ENCODE measurements at regions not wholly inside any gene's neighbourhood (a gene's known extent, or its start where the extent isn't known, plus 50 kb on each side); places are given as distances from the start of the nearest gene placed in this dataset.
A peak's percentile ranks its signal among the peaks of the same experiment; 100 is the strongest.

- no peak overlapping the region for H3K27ac ChIP-seq
- DNase-seq (ENCODE audit: low read depth, low spot score): no peak
Observed at GRCh38 chr12:93191956-93192355, 185.8 kb upstream of the NUDT4 start.

GRCh38 chr12:93192878-93193277, 184.8 kb upstream of the NUDT4 start:
- H3K27ac ChIP-seq: no peak overlapping the region
- no peak for DNase-seq (ENCODE audit: low read depth, low spot score)

GRCh38 chr12:93195511-93195910, 182.2 kb upstream of the NUDT4 start:
- no peak overlapping the region for H3K27ac ChIP-seq
- no peak for DNase-seq (ENCODE audit: low read depth, low spot score)

- no peak for DNase-seq (ENCODE audit: low read depth, low spot score)
- H3K27ac ChIP-seq: peak overlapping the region; percentile 54
Observed at GRCh38 chr12:93197067-93197593, 180.6 kb upstream of the NUDT4 start.

- peak overlapping the region; percentile 54 for H3K27ac ChIP-seq
- DNase-seq (ENCODE audit: low read depth, low spot score): no peak
Observed at GRCh38 chr12:93198086-93198485, 179.6 kb upstream of the NUDT4 start.

- DNase-seq (ENCODE audit: low read depth, low spot score): no peak
- H3K27ac ChIP-seq: no peak overlapping the region
Observed at GRCh38 chr12:93199831-93200236, 177.9 kb upstream of the NUDT4 start.

GRCh38 chr12:93200291-93200917, 177.3 kb upstream of the NUDT4 start:
- DNase-seq (ENCODE audit: low read depth, low spot score): no peak
- no peak overlapping the region for H3K27ac ChIP-seq

GRCh38 chr12:93201990-93202389, 175.7 kb upstream of the NUDT4 start:
- DNase-seq (ENCODE audit: low read depth, low spot score): no peak
- no peak overlapping the region for H3K27ac ChIP-seq

- DNase-seq (ENCODE audit: low read depth, low spot score): no peak
- H3K27ac ChIP-seq: no peak overlapping the region
Observed at GRCh38 chr12:93202688-93203087, 175.0 kb upstream of the NUDT4 start.

GRCh38 chr12:93203361-93203760, 174.4 kb upstream of the NUDT4 start:
- DNase-seq (ENCODE audit: low read depth, low spot score): no peak
- H3K27ac ChIP-seq: no peak overlapping the region

GRCh38 chr12:93204896-93205295, 172.8 kb upstream of the NUDT4 start:
- no peak overlapping the region for H3K27ac ChIP-seq
- DNase-seq (ENCODE audit: low read depth, low spot score): no peak

- H3K27ac ChIP-seq: no peak overlapping the region
Observed at GRCh38 chr12:93205361-93205760, 172.4 kb upstream of the NUDT4 start.

GRCh38 chr12:93208011-93208410, 169.7 kb upstream of the NUDT4 start:
- no peak overlapping the region for H3K27ac ChIP-seq
- DNase-seq (ENCODE audit: low read depth, low spot score): no peak

More at GRCh38 chr12:93205361-93205760, 172.4 kb upstream of the NUDT4 start:
- no peak for DNase-seq (ENCODE audit: low read depth, low spot score)

- H3K27ac ChIP-seq: no peak overlapping the region
- no peak for DNase-seq (ENCODE audit: low read depth, low spot score)
Observed at GRCh38 chr12:93214523-93215289, 163.0 kb upstream of the NUDT4 start.

- H3K27ac ChIP-seq: no peak overlapping the region
- DNase-seq (ENCODE audit: low read depth, low spot score): no peak
Observed at GRCh38 chr12:93215290-93215678, 162.4 kb upstream of the NUDT4 start.

GRCh38 chr12:93219947-93220346, 157.8 kb upstream of the NUDT4 start:
- no peak for DNase-seq (ENCODE audit: low read depth, low spot score)
- no peak overlapping the region for H3K27ac ChIP-seq

- DNase-seq (ENCODE audit: low read depth, low spot score): no peak
- H3K27ac ChIP-seq: no peak overlapping the region
Observed at GRCh38 chr12:93221841-93222240, 155.9 kb upstream of the NUDT4 start.

GRCh38 chr12:93223440-93224426, 154.0 kb upstream of the NUDT4 start:
- no peak overlapping the region for H3K27ac ChIP-seq
- no peak for DNase-seq (ENCODE audit: low read depth, low spot score)

GRCh38 chr12:93225094-93225493, 152.6 kb upstream of the NUDT4 start:
- no peak overlapping the region for H3K27ac ChIP-seq
- no peak for DNase-seq (ENCODE audit: low read depth, low spot score)

GRCh38 chr12:93226361-93226760, 151.4 kb upstream of the NUDT4 start:
- DNase-seq (ENCODE audit: low read depth, low spot score): no peak
- peak overlapping the region; percentile 11 for H3K27ac ChIP-seq

All from epithelial cell of prostate (primary cell).